BJ (cell line): ENCODE measurements at regions not wholly inside any gene's neighbourhood (a gene's known extent, or its start where the extent isn't known, plus 50 kb on each side); places are given as distances from the start of the nearest gene placed in this dataset.
A peak's percentile ranks its signal among the peaks of the same experiment; 100 is the strongest.

Experiments
- CTCF ChIA-PET: fragments of 350-600 bp; formaldehyde crosslinking; extraction: SDS; loops from one replicate; lab custom pipeline; 2021; ENCODE audit warnings: antibody characterized with exemption, inconsistent platforms; lab: Yijun Ruan, JAX
- POLR2A ChIA-PET: fragments of 300-600 bp; sonication (Branson Sonifier 250); formaldehyde crosslinking; extraction: SDS; loops from one replicate; lab custom pipeline; 2021; ENCODE audit warnings: antibody characterized with exemption; lab: Charles Lee
- DNase-seq: peaks from one replicate; pipeline ENCODE4 v3.0.0-alpha.2; 2011; ENCODE audit warnings: low read depth
- H3K27me3 ChIP-seq: 2 replicates; pipeline ENCODE4 v1.6.0; 2011; ENCODE audit warnings: low read length; ENCODE audit not compliant: control insufficient read depth, insufficient read depth
- H3K36me3 ChIP-seq: 2 replicates; pipeline ENCODE4 v1.5.1; 2011; ENCODE audit warnings: low read length; ENCODE audit not compliant: control insufficient read depth, insufficient read depth
- H3K4me3 ChIP-seq: 2 replicates; pipeline ENCODE4 v1.5.1; 2011; ENCODE audit warnings: low read depth, mild to moderate bottlenecking, control low read depth, low read length
- TF ChIP-seq, protein P1 (sequence below): IDR thresholded peaks from 2 replicates; pipeline ENCODE4 v1.5.1; 2011; ENCODE audit warnings: low read depth, mild to moderate bottlenecking, control low read depth, inconsistent platforms, low read length, moderate library complexity; ENCODE audit not compliant: insufficient read depth

GRCh38 chr9:110114086-110114858, 93.7 kb downstream of the C9orf152 start:
- H3K36me3 ChIP-seq: no peaks in the 10 kb centered on the region
- TF ChIP-seq, protein P1, sequence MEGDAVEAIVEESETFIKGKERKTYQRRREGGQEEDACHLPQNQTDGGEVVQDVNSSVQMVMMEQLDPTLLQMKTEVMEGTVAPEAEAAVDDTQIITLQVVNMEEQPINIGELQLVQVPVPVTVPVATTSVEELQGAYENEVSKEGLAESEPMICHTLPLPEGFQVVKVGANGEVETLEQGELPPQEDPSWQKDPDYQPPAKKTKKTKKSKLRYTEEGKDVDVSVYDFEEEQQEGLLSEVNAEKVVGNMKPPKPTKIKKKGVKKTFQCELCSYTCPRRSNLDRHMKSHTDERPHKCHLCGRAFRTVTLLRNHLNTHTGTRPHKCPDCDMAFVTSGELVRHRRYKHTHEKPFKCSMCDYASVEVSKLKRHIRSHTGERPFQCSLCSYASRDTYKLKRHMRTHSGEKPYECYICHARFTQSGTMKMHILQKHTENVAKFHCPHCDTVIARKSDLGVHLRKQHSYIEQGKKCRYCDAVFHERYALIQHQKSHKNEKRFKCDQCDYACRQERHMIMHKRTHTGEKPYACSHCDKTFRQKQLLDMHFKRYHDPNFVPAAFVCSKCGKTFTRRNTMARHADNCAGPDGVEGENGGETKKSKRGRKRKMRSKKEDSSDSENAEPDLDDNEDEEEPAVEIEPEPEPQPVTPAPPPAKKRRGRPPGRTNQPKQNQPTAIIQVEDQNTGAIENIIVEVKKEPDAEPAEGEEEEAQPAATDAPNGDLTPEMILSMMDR: no peak
- DNase-seq: no peak
- no peaks in the 10 kb centered on the region for H3K27me3 ChIP-seq
- H3K4me3 ChIP-seq: no peak overlapping the region
- ChIA-PET POLR2A (no interaction called here), CTCF (no interaction called here)

- no peaks in the 10 kb centered on the region for H3K27me3 ChIP-seq
- CTCF ChIA-PET: interaction anchor here (1.1 kb wide), 1 partner anchor 36 kb away, joined by 3 read pairs; no protein-coding TSS in a partner anchor
- DNase-seq: no peak
- POLR2A ChIA-PET: no interaction called here
- H3K36me3 ChIP-seq: no peaks in the 10 kb centered on the region
- H3K4me3 ChIP-seq: no peak overlapping the region
- TF ChIP-seq, protein P1: no peak
Observed at GRCh38 chr9:110114859-110115201, 93.1 kb downstream of the C9orf152 start.

DNA sequence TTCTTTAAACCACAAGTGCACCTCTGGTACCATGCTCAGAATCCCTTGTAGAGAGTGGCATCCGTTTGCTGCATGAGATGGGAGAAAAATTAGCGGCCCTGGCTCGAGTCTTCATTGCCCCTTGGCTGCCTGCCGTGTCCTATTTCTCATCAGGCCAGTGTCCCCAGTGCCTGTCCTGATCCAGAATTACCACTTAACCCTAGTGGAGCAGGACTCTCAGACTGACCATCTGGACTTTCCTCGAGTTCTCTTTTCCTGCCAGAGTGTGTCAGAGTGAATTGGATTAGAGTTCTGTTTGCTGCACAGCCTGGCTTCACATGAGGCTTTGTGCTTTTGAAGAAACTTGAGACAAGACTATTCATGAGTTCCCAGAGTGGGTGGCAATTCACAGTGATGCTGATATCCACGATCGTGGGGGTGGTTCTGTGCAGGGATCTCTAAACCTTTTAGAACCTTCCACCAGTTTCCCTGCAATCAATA, 92.6 kb downstream of the C9orf152 start:
- ChIA-PET CTCF (interaction anchor here (0.6 to 1.1 kb wide), 2 partner anchors 36 to 1089 kb away, joined by 3 read pairs; no protein-coding TSS in a partner anchor), POLR2A (no interaction called here)
- TF ChIP-seq, protein P1: no peak
- no peaks in the 10 kb centered on the region for H3K27me3 ChIP-seq
- DNase-seq: no peak
- H3K36me3 ChIP-seq: no peaks in the 10 kb centered on the region
- H3K4me3 ChIP-seq: no peak overlapping the region

- ChIA-PET POLR2A (no interaction called here), CTCF (interaction anchor here (0.6 to 1.1 kb wide), 3 partner anchors 26 to 1089 kb away, joined by 3 read pairs; no protein-coding TSS in a partner anchor)
- DNase-seq: no peak
- TF ChIP-seq, protein P1: no peak
- Histone ChIP-seq H3K4me3 (no peak overlapping the region), H3K36me3 (no peaks in the 10 kb centered on the region), H3K27me3 (no peaks in the 10 kb centered on the region)
Observed at GRCh38 chr9:110115826-110116542, 92.0 kb downstream of the C9orf152 start.

GRCh38 chr9:110116543-110116885, 91.4 kb downstream of the C9orf152 start:
- TF ChIP-seq, protein P1: no peak
- ChIA-PET POLR2A (no interaction called here), CTCF (interaction anchor here (1.0 kb wide), 1 partner anchor 26 kb away, joined by 3 read pairs; no protein-coding TSS in a partner anchor)
- H3K27me3 ChIP-seq: no peaks in the 10 kb centered on the region
- DNase-seq: peak; percentile 90
- H3K4me3 ChIP-seq: no peak overlapping the region
- H3K36me3 ChIP-seq: no peaks in the 10 kb centered on the region
